HepG2 (cell line): ENCODE measurements at regions not wholly inside any gene's neighbourhood (a gene's known extent, or its start where the extent isn't known, plus 50 kb on each side); places are given as distances from the start of the nearest gene placed in this dataset.

ENCODE experiments used
- ATAC-seq: fragments of 200-7000 bp; cut with Tn5 transposase; 3 replicates; pipeline ENCODE4 v1.9.1; 2020; ENCODE audit warnings: mild to moderate bottlenecking, moderate library complexity
- BruUV-seq: library from RNA; stranded (reverse); fragments of 400-500 nt; replicated peaks from 2 replicates; lab custom pipeline; 2021; lab: Mats Ljungman, UMichigan
- CTCF ChIA-PET: fragments of 300-600 bp; formaldehyde crosslinking; extraction: SDS; loops from one replicate; lab custom pipeline; 2021; ENCODE audit warnings: low total read pairs, inconsistent platforms, low intra/inter-chr PET ratio; lab: Yijun Ruan, JAX
- POLR2A ChIA-PET: fragments of 350-600 bp; sonication (Branson Sonifier 250); formaldehyde crosslinking; loops from one replicate; lab custom pipeline; 2020; ENCODE audit warnings: antibody characterized with exemption, inconsistent platforms; lab: Yijun Ruan, JAX
- DNase-seq: peaks from one replicate; pipeline ENCODE4 v3.0.0-alpha.2; 2015; ENCODE audit warnings: low spot score
- FAIRE-seq: peaks from 3 replicates; lab custom pipeline; 2011; peaks lifted over from hg19 to GRCh38; lab: Jason Lieb, UNC
- H2AFZ ChIP-seq: one replicate; pipeline ENCODE4 v1.6.1; 2011; ENCODE audit warnings: low read length, inconsistent platforms
- H3K27ac ChIP-seq: fragments of 300-600 bp; 3 replicates; pipeline ENCODE4 v1.8.0; 2011; ENCODE audit warnings: mixed run types, mild to moderate bottlenecking, mixed read lengths, low read length, inconsistent platforms; ENCODE audit not compliant: insufficient read depth; ENCODE audit errors: extremely low read length
- H3K27me3 ChIP-seq, 2 experiments: fragments of 200-600 bp in 1 of 2; 2 replicates in 1 of 2; 3 replicates in 1 of 2; pipeline versions ENCODE4 v1.6.0 to v1.8.0; 2011; ENCODE audit warnings: low read length in 2 of 2, mild to moderate bottlenecking in 2 of 2, moderate library complexity in 2 of 2, inconsistent platforms in 1 of 2; ENCODE audit not compliant: insufficient read depth in 2 of 2, control insufficient read depth in 1 of 2
- H3K36me3 ChIP-seq, 2 experiments: fragments of 200-600 bp in 1 of 2; replicated peaks in 1 of 2; 2 replicates in 1 of 2; 3 replicates in 1 of 2; pipeline versions ENCODE4 v1.5.1 to v1.8.0; 2011; ENCODE audit warnings: low read length in 2 of 2, inconsistent platforms in 1 of 2; ENCODE audit not compliant: insufficient read depth in 2 of 2, control insufficient read depth in 1 of 2
- H3K4me1 ChIP-seq: 2 replicates; pipeline ENCODE4 v1.5.1; 2012; ENCODE audit warnings: low read length, inconsistent platforms; ENCODE audit not compliant: insufficient read depth
- H3K4me2 ChIP-seq: 2 replicates; pipeline ENCODE4 v1.6.0; 2011; ENCODE audit warnings: low read depth, low read length, inconsistent platforms
- H3K4me3 ChIP-seq, 3 experiments: fragments of 200-600 bp in 1 of 3; sonication (generic), shearing (Covaris generic) in 1 of 3; replicated peaks in 1 of 3; 2 replicates each; pipeline ENCODE4 v1.5.1; 2011 to 2016; ENCODE audit warnings: low read length in 3 of 3, inconsistent platforms in 2 of 3, low read depth in 2 of 3, mild to moderate bottlenecking in 2 of 3, control low read depth in 1 of 3, mixed read lengths in 1 of 3; ENCODE audit not compliant: insufficient read depth in 1 of 3
- H3K79me2 ChIP-seq: one replicate; pipeline ENCODE4 v1.6.1; 2011; ENCODE audit warnings: low read length, inconsistent platforms; ENCODE audit not compliant: insufficient read depth
- H3K9ac ChIP-seq: 2 replicates; pipeline ENCODE4 v1.6.0; 2011; ENCODE audit warnings: mild to moderate bottlenecking, low read depth, low read length, inconsistent platforms; ENCODE audit not compliant: insufficient read depth
- H3K9me3 ChIP-seq: 2 replicates; pipeline ENCODE4 v1.5.1; 2012; ENCODE audit warnings: mild to moderate bottlenecking, low read length
- H4K20me1 ChIP-seq: 2 replicates; pipeline ENCODE4 v1.6.0; 2011; ENCODE audit warnings: inconsistent platforms, mild to moderate bottlenecking, low read length, moderate library complexity; ENCODE audit not compliant: insufficient read depth
- E2F5 ChIP-seq: sonication (generic); formaldehyde crosslinking; conservative IDR thresholded peaks from 2 replicates; pipeline ENCODE4 v1.4.0; 2020; ENCODE audit warnings: missing genetic modification reagents
- ESRRA ChIP-seq: sonication (generic); formaldehyde crosslinking; IDR thresholded peaks from 2 replicates; pipeline ENCODE4 v1.5.1; 2020; ENCODE audit warnings: mild to moderate bottlenecking, low read depth, missing genetic modification reagents
- TBP ChIP-seq: sonication (generic); formaldehyde crosslinking; IDR thresholded peaks from 2 replicates; pipeline ENCODE4 v1.5.0; 2020; ENCODE audit warnings: missing genetic modification reagents
- ZNF567 ChIP-seq: sonication (generic); formaldehyde crosslinking; IDR thresholded peaks from 2 replicates; pipeline ENCODE4 v1.8.1; 2023; ENCODE audit warnings: mild to moderate bottlenecking, missing genetic modification reagents, borderline replicate concordance
- ZNF619 ChIP-seq: sonication (generic); formaldehyde crosslinking; IDR thresholded peaks from 2 replicates; pipeline ENCODE4 v1.4.0; 2020; ENCODE audit warnings: mild to moderate bottlenecking, missing genetic modification reagents
- WGBS: methylation state at CpG from one replicate; pipeline ENCODE4 v1.1.6; 2017; ENCODE audit warnings: low lambda C conversion rate; 5-methylcytosine and 5-hydroxymethylcytosine counted together
- in situ Hi-C: cut with HindIII; loops from 2 replicates; pipeline ENCODE4 v1.10.0; 2017; ENCODE audit warnings: low pct_unique_long_range_greater_than_20kb; ENCODE audit not compliant: extremely low pct_ligation_motif_present
- intact Hi-C: fragments of 100-400 bp; cut with micrococcal nuclease; formaldehyde crosslinking; loops from one replicate; pipeline ENCODE4 v1.10.0; 2022; ENCODE audit not compliant: unreplicated experiment
- TF ChIP-seq, protein P1 (sequence below), 2 experiments: sonication (generic) in 1 of 2; formaldehyde crosslinking in 1 of 2; IDR thresholded peaks; 2 replicates each; pipeline versions ENCODE4 v1.6.1 to v1.9.0; 2014 to 2022; ENCODE audit warnings: antibody characterized with exemption in 1 of 2, borderline replicate concordance in 1 of 2, inconsistent platforms in 1 of 2, low read depth in 1 of 2, missing genetic modification reagents in 1 of 2

DNA sequence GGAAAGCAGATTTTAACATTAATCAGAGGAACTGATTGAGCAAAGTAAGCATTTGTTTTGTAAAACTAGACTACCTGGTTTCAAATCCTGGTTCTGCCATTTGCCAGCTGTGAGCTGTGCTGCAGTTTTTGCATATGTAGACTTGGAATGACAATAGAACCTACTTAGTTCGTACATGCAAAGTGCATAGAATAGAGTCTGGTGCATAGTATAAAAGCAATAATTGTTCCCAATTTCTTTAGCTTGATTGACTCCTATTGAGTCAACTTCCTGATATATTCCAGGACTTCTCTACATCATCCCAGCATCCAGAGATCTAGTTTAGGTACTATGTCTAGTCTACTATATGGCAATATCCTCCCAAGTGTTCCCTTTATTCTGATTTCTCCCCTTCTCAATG lies 144.4 kb upstream of the FGGY start (continued):
- TF ChIP-seq ESRRA (CRISPR knock-in tag) (no peak), ZNF567 (CRISPR knock-in tag) (no peak), ZNF619 (no peak)
- TF ChIP-seq, protein P1, sequence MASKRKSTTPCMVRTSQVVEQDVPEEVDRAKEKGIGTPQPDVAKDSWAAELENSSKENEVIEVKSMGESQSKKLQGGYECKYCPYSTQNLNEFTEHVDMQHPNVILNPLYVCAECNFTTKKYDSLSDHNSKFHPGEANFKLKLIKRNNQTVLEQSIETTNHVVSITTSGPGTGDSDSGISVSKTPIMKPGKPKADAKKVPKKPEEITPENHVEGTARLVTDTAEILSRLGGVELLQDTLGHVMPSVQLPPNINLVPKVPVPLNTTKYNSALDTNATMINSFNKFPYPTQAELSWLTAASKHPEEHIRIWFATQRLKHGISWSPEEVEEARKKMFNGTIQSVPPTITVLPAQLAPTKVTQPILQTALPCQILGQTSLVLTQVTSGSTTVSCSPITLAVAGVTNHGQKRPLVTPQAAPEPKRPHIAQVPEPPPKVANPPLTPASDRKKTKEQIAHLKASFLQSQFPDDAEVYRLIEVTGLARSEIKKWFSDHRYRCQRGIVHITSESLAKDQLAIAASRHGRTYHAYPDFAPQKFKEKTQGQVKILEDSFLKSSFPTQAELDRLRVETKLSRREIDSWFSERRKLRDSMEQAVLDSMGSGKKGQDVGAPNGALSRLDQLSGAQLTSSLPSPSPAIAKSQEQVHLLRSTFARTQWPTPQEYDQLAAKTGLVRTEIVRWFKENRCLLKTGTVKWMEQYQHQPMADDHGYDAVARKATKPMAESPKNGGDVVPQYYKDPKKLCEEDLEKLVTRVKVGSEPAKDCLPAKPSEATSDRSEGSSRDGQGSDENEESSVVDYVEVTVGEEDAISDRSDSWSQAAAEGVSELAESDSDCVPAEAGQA (IDR thresholded peaks at IDR 0.05; ENCODE audit: low read depth), result no peak
- TF ChIP-seq, protein P1 (CRISPR knock-in tag; IDR thresholded peaks at IDR 0.05; ENCODE audit: borderline replicate concordance), result no peak

- Histone ChIP-seq H3K79me2 (no peaks in the 10 kb centered on the region), H4K20me1 (no peaks in the 10 kb centered on the region), H3K9ac (no peak overlapping the region), H3K4me3 (no peak overlapping the region), H2AFZ (no peak overlapping the region), H3K27me3 (0 out of 5 replicates have a peak, but pooled peaks cover 0 to 7% of the 10 kb centered on the region in 2 experiments), H3K4me1 (peaks cover 15% of the 10 kb centered on the region), H3K27ac (no peak overlapping the region), H3K4me2 (no peak overlapping the region), H3K36me3 (no peaks in the 10 kb centered on the region), H3K9me3 (peaks cover 6% of the 10 kb centered on the region)
- in situ Hi-C loops (no loop called here), intact Hi-C loops (no loop called here)
- no peak for TF ChIP-seq TBP (CRISPR knock-in tag)
- TF ChIP-seq E2F5 (CRISPR knock-in tag), result no peak
- ChIA-PET CTCF (no interaction called here), POLR2A (no interaction called here)
- ATAC-seq (no peak), FAIRE-seq (no peak), DNase-seq (no peak)
- no TSS peak for BruUV-seq
- 73% methylated on average over 2 of the region's 2 CpGs for WGBS
Observed at GRCh38 chr1:59154401-59154800, 142.5 kb upstream of the FGGY start.
